K562 (cell line): ENCODE measurements at regions not wholly inside any gene's neighbourhood (a gene's known extent, or its start where the extent isn't known, plus 50 kb on each side); places are given as distances from the start of the nearest gene placed in this dataset.

Experiments
- ATAC-seq: fragments of 200-7000 bp; cut with Tn5 transposase; 3 replicates; pipeline ENCODE4 v1.9.1; 2020; ENCODE audit warnings: moderate library complexity
- BruUV-seq: library from RNA; stranded (reverse); fragments of 400-500 nt; replicated peaks from 2 replicates; lab custom pipeline; 2021; lab: Mats Ljungman, UMichigan
- CTCF ChIA-PET: fragments of 300-600 bp; formaldehyde crosslinking; extraction: SDS; loops from one replicate; lab custom pipeline; 2021; ENCODE audit warnings: low intra/inter-chr PET ratio; lab: Yijun Ruan, JAX
- POLR2A ChIA-PET: fragments of 300-600, 350-650 bp; sonication (Branson Sonifier 250); formaldehyde crosslinking; extraction: SDS; loops from one replicate; lab custom pipeline; 2021; ENCODE audit warnings: antibody characterized with exemption, inconsistent platforms; lab: Yijun Ruan, JAX
- DNase-seq, 4 experiments: peaks; one replicate each; pipeline versions ENCODE4 v3.0.0 to v3.0.0-alpha.2; 2011 to 2018; ENCODE audit warnings: low spot score in 3 of 4, mixed read lengths in 3 of 4; ENCODE audit errors: extremely low read depth in 1 of 4
- FAIRE-seq: peaks from 2 replicates; lab custom pipeline; 2011; peaks lifted over from hg19 to GRCh38; lab: Jason Lieb, UNC
- H2AFZ ChIP-seq: 2 replicates; pipeline ENCODE4 v1.6.0; 2011; ENCODE audit warnings: low read depth, low read length, control low read depth, inconsistent platforms
- H3K27ac ChIP-seq: fragments of 200-600 bp; 3 replicates; pipeline ENCODE4 v1.8.0; 2011; ENCODE audit warnings: low read depth, mild to moderate bottlenecking, control low read depth, inconsistent platforms, low read length, moderate library complexity, mixed read lengths; ENCODE audit errors: extremely low read depth
- H3K27me3 ChIP-seq, 2 experiments: fragments of 300-600 bp in 1 of 2; 2 replicates in 1 of 2; 3 replicates in 1 of 2; pipeline versions ENCODE4 v1.6.0 to v1.8.0; 2011; ENCODE audit warnings: inconsistent platforms in 2 of 2, low read length in 2 of 2, mild to moderate bottlenecking in 1 of 2, mixed read lengths in 1 of 2, moderate library complexity in 1 of 2; ENCODE audit not compliant: control insufficient read depth in 2 of 2, insufficient read depth in 2 of 2
- H3K36me3 ChIP-seq: fragments of 300-600 bp; 3 replicates; pipeline ENCODE4 v1.8.0; 2011; ENCODE audit warnings: mild to moderate bottlenecking, low read length, inconsistent platforms; ENCODE audit not compliant: control insufficient read depth, insufficient read depth
- H3K4me1 ChIP-seq, 2 experiments: fragments of 200-600 bp in 1 of 2; replicated peaks in 1 of 2; 2 replicates in 1 of 2; 3 replicates in 1 of 2; pipeline versions ENCODE4 v1.5.1 to v1.8.0; 2011; ENCODE audit warnings: inconsistent platforms in 2 of 2, low read length in 2 of 2, mild to moderate bottlenecking in 1 of 2, mixed read lengths in 1 of 2, moderate library complexity in 1 of 2; ENCODE audit not compliant: control insufficient read depth in 2 of 2, insufficient read depth in 2 of 2
- H3K4me2 ChIP-seq: 2 replicates; pipeline ENCODE4 v1.6.1; 2011; ENCODE audit warnings: low read length, control low read depth, inconsistent platforms, mixed read lengths; ENCODE audit not compliant: insufficient read depth
- H3K4me3 ChIP-seq: fragments of 200-600 bp; sonication (generic), shearing (Covaris generic); 2 replicates; pipeline ENCODE4 v1.5.1; 2016; ENCODE audit warnings: control low read depth, inconsistent platforms
- H3K79me2 ChIP-seq: fragments of 200-600 bp; 3 replicates; pipeline ENCODE4 v1.8.0; 2011; ENCODE audit warnings: low read length, inconsistent platforms; ENCODE audit not compliant: control insufficient read depth, insufficient read depth
- H3K9ac ChIP-seq, 2 experiments: 2 replicates each; pipeline versions ENCODE4 v1.6.0 to v1.6.1; 2011; ENCODE audit warnings: low read depth in 2 of 2, low read length in 2 of 2, control low read depth in 1 of 2, inconsistent platforms in 1 of 2, mild to moderate bottlenecking in 1 of 2, mixed read lengths in 1 of 2; ENCODE audit not compliant: insufficient read depth in 1 of 2
- H3K9me1 ChIP-seq: one replicate; pipeline ENCODE4 v1.6.0; 2011; ENCODE audit warnings: inconsistent platforms, mild to moderate bottlenecking, low read length, moderate library complexity; ENCODE audit not compliant: control insufficient read depth, insufficient read depth
- H3K9me3 ChIP-seq: replicated peaks from 2 replicates; pipeline ENCODE4 v1.5.1; 2011; ENCODE audit warnings: low read depth, low read length, inconsistent platforms; ENCODE audit not compliant: control insufficient read depth, insufficient read depth
- H4K20me1 ChIP-seq: replicated peaks from 2 replicates; pipeline ENCODE4 v1.6.1; 2011; ENCODE audit warnings: low read length, inconsistent platforms, mixed read lengths; ENCODE audit not compliant: control insufficient read depth, insufficient read depth
- CBX5 ChIP-seq: IDR thresholded peaks from 2 replicates; pipeline ENCODE4 v1.6.1; 2014; ENCODE audit warnings: low read depth, borderline replicate concordance
- CC2D1A ChIP-seq: fragments of 450-650 bp; IDR thresholded peaks from 2 replicates; pipeline ENCODE4 v1.6.1; 2017; ENCODE audit warnings: mild to moderate bottlenecking
- ETV1 ChIP-seq: fragments of 450-650 bp; conservative IDR thresholded peaks from 2 replicates; pipeline ENCODE4 v1.6.1; 2016; ENCODE audit warnings: missing genetic modification characterization, control low read depth, low read depth, missing compliant biosample characterization
- MIER1 ChIP-seq: fragments of 450-650 bp; IDR thresholded peaks from 2 replicates; pipeline ENCODE4 v1.6.1; 2016; ENCODE audit warnings: antibody characterized with exemption, mild to moderate bottlenecking, low read depth
- POLR2G ChIP-seq: fragments of 200-400 bp; formaldehyde crosslinking; IDR thresholded peaks from 2 replicates; pipeline ENCODE4 v1.6.1; 2017; ENCODE audit warnings: low read depth, mild to moderate bottlenecking, antibody characterized with exemption, low read length, moderate library complexity
- PURB ChIP-seq: sonication (generic); formaldehyde crosslinking; IDR thresholded peaks from 2 replicates; pipeline ENCODE4 v1.9.0; 2021; ENCODE audit warnings: low read depth, mild to moderate bottlenecking, missing genetic modification reagents
- RFX1 ChIP-seq: fragments of 450-650 bp; IDR thresholded peaks from 2 replicates; pipeline ENCODE4 v1.6.1; 2016; ENCODE audit warnings: mild to moderate bottlenecking, moderate library complexity
- SRSF9 ChIP-seq: fragments of 200-400 bp; formaldehyde crosslinking; IDR thresholded peaks from 2 replicates; pipeline ENCODE4 v1.6.1; 2017; ENCODE audit warnings: low read depth, low read length, borderline replicate concordance
- ZBTB8A ChIP-seq: fragments of 450-650 bp; IDR thresholded peaks from 2 replicates; pipeline ENCODE4 v1.6.1; 2018; ENCODE audit warnings: mild to moderate bottlenecking, moderate library complexity; ENCODE audit not compliant: partially characterized antibody
- ZNF224 ChIP-seq: sonication (generic); formaldehyde crosslinking; IDR thresholded peaks from 2 replicates; pipeline ENCODE4 v1.8.0; 2022; ENCODE audit warnings: mild to moderate bottlenecking, missing genetic modification reagents
- ZNF589 ChIP-seq: fragments of 200-800 bp; sonication (Bioruptor generic); IDR thresholded peaks from 2 replicates; pipeline ENCODE4 v1.6.1; 2016; ENCODE audit warnings: low read depth, missing genetic modification characterization, missing compliant biosample characterization
- ZNF75A ChIP-seq: fragments of 450-650 bp; formaldehyde crosslinking; IDR thresholded peaks from 2 replicates; pipeline ENCODE4 v1.4.0; 2020; ENCODE audit warnings: mild to moderate bottlenecking
- WGBS: fragments of 100-300 bp; shearing (Covaris generic); methylation state at CpG from one replicate; pipeline ENCODE4 v1.1.6; 2016; ENCODE audit warnings: low coverage, mixed read lengths; ENCODE audit not compliant: insufficient coverage; ENCODE audit errors: missing lambda C conversion rate; 5-methylcytosine and 5-hydroxymethylcytosine counted together
- in situ Hi-C: fragments of 300-500 bp; cut with MboI; formaldehyde crosslinking; loops from 4 replicates; pipeline ENCODE4 v1.15.0; 2018; ENCODE audit warnings: inconsistent platforms, mixed read lengths
- intact Hi-C: fragments of 100-400 bp; cut with micrococcal nuclease; formaldehyde crosslinking; loops from 2 replicates; pipeline ENCODE4 v1.14.2; 2022
- TF ChIP-seq, protein P1 (sequence below): fragments of 250-450 bp; sonication (Bioruptor Pico); IDR thresholded peaks from 2 replicates; pipeline ENCODE4 v1.4.0; 2020
- TF ChIP-seq, protein P2 (sequence below): fragments of 250-450 bp; sonication (Bioruptor Pico); IDR thresholded peaks from 2 replicates; pipeline ENCODE4 v1.5.1; 2021; ENCODE audit warnings: mild to moderate bottlenecking
- TF ChIP-seq, protein P3 (sequence below), 2 experiments: fragments of 250-450 bp in 1 of 2; fragments of 450-650 bp in 1 of 2; sonication (Bioruptor Pico) in 1 of 2; IDR thresholded peaks; 2 replicates each; pipeline versions ENCODE4 v1.6.1 to v1.8.0; 2016 to 2021; ENCODE audit warnings: mild to moderate bottlenecking in 2 of 2, moderate library complexity in 2 of 2, missing compliant biosample characterization in 1 of 2, missing genetic modification characterization in 1 of 2
- TF ChIP-seq, protein P4 (sequence below): IDR thresholded peaks from 2 replicates; pipeline ENCODE4 v1.6.1; 2016; ENCODE audit warnings: missing genetic modification characterization, missing compliant biosample characterization
- TF ChIP-seq, protein P5 (sequence below): fragments of 250-450 bp; sonication (Bioruptor Pico); IDR thresholded peaks from 2 replicates; pipeline ENCODE4 v1.8.0; 2022; ENCODE audit warnings: moderate library complexity, mild to moderate bottlenecking, inconsistent platforms

DNA sequence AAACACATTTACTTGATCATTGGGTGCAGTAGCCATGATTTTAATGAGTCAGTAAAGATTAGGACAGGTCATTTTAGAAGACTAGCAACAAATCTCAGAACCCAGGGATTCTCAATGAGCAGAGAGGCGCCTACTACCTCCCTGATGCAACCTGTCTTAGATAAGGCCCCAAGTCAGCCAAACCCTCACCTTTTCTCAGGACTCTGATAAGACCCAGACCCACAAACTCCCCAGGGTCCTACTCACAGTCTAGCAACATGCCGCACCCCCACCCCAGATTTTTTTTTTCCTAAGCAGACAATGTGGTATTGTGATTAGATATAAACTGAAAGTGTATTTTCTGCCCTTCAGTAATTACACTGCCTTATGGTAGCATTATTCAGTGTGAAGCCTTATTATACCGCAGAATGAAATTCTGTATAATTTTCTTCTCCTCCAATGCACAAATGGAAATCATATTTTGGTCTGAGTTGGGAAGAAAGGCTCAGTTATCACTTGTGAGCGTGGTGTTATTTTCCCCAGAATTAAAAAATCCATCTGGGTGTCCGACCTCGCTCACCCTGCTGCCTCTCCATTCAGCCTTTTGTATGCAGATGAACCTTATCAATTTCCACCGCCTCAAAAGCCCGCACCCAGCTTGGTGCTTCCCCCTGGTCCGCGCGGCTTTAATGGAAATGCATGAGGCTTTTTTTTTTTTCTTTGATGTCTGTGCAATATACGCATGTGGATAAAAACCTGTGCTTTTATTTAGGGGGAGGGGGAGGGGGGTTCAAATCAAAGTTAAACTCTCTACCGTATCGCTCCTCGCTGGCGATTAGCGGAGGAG, 122.0 kb upstream of the SOX14 start:
- WGBS, result 2% methylated on average over 8 of the region's 17 CpGs
- no peaks in the 10 kb centered on the region for H3K4me1 ChIP-seq
- in situ Hi-C loops, result no loop called here
- H3K9ac ChIP-seq, result no peak overlapping the region
- POLR2A ChIA-PET, result no interaction called here
- H3K36me3 ChIP-seq, result no peaks in the 10 kb centered on the region
- H2AFZ ChIP-seq, result no peak overlapping the region
- H3K4me2 ChIP-seq, result no peak overlapping the region
- CTCF ChIA-PET, result no interaction called here
- intact Hi-C loops, result no loop called here
- no peak overlapping the region for H3K4me3 ChIP-seq
- ATAC-seq (no peak), FAIRE-seq (no peak), DNase-seq (no peak)
- no peaks in the 10 kb centered on the region for H3K9me3 ChIP-seq
- H3K79me2 ChIP-seq, result no peaks in the 10 kb centered on the region
- TF ChIP-seq ZNF75A (no peak), ZNF224 (no peak), ZBTB8A (no peak), RFX1 (no peak), SRSF9 (no peak), PURB (no peak), CC2D1A (no peak), MIER1 (no peak), POLR2G (no peak), CBX5 (no peak), ETV1 (no peak), ZNF589 (CRISPR knock-in tag) (no peak)
- TF ChIP-seq, protein P1, sequence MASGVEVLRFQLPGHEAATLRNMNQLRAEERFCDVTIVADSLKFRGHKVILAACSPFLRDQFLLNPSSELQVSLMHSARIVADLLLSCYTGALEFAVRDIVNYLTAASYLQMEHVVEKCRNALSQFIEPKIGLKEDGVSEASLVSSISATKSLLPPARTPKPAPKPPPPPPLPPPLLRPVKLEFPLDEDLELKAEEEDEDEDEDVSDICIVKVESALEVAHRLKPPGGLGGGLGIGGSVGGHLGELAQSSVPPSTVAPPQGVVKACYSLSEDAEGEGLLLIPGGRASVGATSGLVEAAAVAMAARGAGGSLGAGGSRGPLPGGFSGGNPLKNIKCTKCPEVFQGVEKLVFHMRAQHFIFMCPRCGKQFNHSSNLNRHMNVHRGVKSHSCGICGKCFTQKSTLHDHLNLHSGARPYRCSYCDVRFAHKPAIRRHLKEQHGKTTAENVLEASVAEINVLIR (CRISPR knock-in tag), result no peak
- TF ChIP-seq, protein P2, sequence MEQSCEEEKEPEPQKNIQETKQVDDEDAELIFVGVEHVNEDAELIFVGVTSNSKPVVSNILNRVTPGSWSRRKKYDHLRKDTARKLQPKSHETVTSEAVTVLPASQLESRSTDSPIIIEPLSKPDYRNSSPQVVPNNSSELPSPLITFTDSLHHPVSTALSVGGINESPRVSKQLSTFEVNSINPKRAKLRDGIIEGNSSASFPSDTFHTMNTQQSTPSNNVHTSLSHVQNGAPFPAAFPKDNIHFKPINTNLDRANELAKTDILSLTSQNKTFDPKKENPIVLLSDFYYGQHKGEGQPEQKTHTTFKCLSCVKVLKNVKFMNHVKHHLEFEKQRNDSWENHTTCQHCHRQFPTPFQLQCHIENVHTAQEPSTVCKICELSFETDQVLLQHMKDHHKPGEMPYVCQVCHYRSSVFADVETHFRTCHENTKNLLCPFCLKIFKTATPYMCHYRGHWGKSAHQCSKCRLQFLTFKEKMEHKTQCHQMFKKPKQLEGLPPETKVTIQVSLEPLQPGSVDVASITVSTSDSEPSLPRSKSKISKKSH (CRISPR knock-in tag), result no peak
- TF ChIP-seq, protein P3, sequence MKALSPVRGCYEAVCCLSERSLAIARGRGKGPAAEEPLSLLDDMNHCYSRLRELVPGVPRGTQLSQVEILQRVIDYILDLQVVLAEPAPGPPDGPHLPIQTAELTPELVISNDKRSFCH (CRISPR knock-in tag; IDR thresholded peaks at IDR 0.05), result no peak
- TF ChIP-seq, protein P3 (tag; IDR thresholded peaks at IDR 0.05), result no peak
- TF ChIP-seq, protein P4, sequence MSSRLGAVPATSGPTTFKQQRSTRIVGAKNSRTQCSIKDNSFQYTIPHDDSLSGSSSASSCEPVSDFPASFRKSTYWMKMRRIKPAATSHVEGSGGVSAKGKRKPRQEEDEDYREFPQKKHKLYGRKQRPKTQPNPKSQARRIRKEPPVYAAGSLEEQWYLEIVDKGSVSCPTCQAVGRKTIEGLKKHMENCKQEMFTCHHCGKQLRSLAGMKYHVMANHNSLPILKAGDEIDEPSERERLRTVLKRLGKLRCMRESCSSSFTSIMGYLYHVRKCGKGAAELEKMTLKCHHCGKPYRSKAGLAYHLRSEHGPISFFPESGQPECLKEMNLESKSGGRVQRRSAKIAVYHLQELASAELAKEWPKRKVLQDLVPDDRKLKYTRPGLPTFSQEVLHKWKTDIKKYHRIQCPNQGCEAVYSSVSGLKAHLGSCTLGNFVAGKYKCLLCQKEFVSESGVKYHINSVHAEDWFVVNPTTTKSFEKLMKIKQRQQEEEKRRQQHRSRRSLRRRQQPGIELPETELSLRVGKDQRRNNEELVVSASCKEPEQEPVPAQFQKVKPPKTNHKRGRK (tag), result no peak
- TF ChIP-seq, protein P5, sequence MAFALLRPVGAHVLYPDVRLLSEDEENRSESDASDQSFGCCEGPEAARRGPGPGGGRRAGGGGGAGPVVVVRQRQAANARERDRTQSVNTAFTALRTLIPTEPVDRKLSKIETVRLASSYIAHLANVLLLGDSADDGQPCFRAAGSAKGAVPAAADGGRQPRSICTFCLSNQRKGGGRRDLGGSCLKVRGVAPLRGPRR, result no peak
- no peaks in the 10 kb centered on the region for H3K9me1 ChIP-seq
- H3K27me3 ChIP-seq, result no peaks in the 10 kb centered on the region
- no peak overlapping the region for H3K27ac ChIP-seq
- no TSS peak for BruUV-seq
- no peaks in the 10 kb centered on the region for H4K20me1 ChIP-seq
